Brain pericyte (primary cell): ENCODE measurements at regions not wholly inside any gene's neighbourhood (a gene's known extent, or its start where the extent isn't known, plus 50 kb on each side); places are given as distances from the start of the nearest gene placed in this dataset.

Experiments
- DNase-seq: peaks from one replicate; pipeline ENCODE4 v3.0.0-alpha.2; 2012; ENCODE audit warnings: low read depth, low spot score

DNA sequence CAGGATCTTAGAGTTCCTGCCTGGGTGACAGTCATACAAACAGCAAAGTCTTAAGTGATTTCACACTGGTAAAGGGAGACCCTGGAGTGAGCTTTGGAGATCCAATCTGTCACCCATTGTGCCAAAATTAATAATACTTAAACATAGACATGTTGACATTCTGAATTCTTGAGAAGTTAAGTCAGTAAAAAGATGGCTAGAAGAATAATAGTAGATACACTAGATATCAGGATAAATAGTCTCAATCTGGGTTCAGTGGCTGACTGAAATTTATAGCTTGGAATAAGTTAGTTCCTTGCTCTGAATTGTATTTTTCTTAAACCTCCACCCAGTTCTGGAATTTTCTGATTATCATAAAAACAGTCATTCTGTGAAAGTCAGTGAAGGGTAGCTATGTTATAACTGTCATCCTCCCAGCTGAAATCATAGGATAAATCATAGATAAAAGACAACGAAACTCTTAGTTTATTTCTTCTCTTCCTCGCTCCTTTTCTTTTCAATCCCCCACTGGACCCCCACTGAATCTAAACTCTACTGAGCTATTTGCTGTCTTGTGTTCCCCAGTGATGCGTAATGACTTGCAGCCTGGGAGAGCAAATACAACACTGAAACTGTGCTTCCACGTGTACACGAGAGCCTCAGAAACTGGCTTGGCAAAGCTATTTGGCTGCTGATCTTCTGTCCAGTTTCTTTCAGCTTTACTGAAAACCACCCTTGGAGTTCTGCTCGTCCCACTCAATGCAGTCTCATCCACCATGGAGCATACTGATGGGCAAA is 175.4 kb upstream of the TP63 start:
- DNase-seq, result no peak

DNA sequence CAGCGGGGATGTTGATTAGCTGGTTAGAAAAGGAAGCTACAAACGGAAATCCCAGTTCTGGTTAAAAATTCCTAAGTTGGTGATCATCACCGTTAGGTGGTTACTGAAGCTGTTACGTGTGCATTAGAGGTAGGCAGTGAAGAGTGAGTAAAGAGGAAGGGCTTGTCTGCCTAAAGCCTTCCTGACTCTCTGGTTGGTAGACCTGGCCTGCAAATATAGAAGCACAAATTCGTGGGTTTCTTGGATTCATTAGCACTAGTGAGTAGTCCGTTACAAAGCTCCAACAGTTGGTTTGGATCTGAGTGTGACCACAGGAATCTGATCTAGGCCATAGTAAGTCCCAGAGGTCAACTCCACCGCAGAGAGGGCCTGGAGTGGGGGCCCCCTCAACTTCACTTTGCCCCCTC is 174.0 kb upstream of the TP63 start:
- no peak for DNase-seq

DNA sequence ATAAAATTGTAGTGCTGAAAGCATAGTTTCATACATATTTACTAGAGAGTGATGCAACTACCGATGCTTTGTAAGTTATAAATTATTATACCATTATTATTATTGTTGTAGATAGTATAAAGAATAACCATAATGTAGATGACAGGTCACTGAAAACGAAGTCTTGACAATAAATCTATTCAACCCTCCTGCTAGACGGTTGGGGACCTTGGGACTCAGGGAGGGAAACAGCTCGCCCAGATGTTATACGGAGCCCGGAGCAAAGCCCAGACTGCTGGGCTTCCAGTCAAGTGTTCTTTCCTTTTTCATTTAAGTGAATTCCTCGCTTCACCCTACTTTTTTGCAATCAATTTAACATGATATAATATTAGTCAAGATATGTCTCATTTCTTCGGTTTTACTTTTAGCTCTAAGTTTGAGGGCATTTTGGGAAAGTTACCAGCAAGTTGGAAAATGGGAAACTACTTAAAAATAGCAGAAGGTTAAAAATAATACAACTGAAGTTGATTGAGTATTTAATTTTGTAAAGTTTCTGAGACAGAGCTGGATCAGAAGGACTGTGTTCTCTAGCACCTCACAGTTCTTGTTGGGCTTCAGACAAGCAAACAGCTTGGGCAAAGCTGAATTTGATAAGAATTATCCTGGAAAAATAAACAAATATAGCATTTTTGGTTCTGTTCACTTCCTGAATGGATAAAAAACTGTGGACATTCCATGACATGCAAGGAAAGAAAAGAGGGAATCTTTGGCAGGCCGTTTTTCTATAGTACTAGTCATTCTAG is 173.4 kb upstream of the TP63 start:
- DNase-seq, result no peak

DNA sequence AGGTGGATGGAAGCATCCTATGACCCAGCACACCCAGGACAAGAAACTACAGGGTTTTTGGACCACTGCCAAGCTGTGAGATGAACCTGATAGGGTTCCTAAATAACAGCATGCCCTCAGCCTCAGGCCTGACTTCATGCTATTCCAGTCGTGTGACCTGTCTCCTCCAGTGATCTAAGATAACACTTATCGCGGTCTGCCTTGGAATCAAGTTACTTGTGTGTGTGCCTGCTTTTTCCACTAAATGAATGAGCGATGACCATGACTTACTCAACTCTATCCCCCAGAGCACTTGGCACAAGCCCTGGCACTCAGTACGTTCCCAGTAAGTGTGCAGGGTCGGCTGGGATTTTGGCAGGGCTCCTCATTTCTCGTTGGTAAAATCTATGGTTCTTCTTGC is 172.7 kb upstream of the TP63 start:
- peak; percentile 5 for DNase-seq

DNA sequence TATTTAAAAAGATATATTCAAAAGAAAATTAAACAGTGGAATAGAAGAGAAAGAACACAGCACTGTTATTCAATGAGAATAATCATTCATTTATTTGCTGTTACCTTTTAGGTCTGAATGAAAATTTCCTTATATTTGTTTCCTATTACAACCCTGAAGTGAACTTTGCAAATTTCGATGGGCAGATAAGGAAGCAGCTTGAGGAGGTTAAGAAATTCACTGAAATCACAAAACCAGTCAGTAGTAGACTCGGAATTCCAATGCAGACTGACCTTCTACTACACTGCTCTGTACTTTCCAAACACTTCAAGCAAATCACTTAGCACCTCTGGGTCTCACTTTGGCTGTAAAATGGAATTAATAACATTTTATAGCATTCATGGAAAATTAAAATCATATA is 172.0 kb upstream of the TP63 start:
- DNase-seq, result no peak

DNA sequence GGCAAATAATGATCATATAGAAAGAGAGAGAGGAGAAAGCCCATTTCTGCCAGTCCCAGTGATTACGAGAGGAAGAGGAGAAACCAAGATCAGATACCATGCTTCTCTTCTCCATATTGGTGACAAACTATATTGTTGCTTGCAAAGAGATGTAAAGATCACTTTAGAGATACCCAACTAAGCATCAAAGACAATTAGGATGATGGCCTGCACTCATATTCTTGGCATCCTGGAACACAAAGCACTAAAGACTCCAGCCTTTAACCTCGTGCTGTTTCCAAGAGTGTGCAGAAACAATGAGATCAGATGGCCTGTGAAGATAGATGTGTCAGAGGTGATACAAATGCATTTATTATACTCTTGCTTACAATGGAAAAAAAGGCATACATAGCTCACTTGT is 170.7 kb upstream of the TP63 start:
- DNase-seq, result no peak

DNA sequence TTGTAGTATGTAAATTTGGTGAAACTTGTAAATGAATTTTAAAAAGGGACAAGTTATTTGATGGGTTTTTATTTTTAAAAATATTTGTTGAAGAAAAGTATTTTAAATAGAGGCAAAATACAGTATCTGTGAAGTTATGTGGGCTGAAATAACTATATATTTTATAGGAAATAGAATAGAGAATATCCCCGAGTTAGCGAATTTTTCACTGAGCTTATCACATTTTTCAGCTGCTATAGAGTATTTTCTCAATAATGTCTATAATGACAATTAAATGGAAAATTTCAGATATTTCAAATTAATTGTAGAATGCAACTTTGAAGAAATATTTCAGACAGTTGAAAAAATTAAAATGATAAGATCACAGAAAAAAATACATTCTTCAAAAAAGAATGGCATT is 166.4 kb upstream of the TP63 start:
- no peak for DNase-seq

DNA sequence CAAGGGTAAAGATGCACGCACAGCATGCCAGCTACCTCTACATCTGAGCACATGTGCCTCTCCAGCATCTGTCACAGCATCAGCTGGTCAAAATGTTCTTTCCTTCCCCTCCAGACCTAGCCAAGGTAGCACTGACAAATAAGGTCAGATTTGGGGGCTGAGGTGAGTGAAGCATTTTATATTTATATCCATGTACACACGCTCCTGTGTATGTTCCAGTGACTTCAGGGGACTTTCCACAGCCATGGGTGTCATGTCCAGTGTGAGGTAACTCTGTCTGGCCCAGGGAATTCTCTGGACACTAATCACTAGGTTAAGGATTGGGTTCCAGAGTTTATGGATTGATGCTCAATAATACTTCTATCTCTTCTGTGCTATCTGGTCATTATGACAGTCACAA is 165.2 kb upstream of the TP63 start:
- DNase-seq, result no peak

DNA sequence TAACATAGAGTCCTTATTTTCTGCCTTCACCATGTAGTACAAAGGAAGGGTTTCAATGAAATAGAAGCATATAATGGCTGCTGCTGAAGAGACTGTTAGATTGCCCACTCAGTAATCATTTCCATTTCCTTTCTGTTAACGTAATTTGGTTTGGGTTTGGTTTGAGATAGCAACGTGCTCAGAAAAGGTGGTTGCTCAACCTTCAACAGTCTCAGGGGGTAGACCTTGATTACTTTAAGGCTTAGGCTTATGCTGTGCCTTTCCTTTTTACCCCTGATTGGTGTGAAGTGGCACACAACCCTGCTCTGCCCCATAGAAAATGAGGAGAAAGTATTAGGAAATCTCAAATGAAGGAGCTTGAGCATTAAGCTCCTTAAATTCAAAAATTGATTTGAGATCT is 163.7 kb upstream of the TP63 start:
- no peak for DNase-seq

DNA sequence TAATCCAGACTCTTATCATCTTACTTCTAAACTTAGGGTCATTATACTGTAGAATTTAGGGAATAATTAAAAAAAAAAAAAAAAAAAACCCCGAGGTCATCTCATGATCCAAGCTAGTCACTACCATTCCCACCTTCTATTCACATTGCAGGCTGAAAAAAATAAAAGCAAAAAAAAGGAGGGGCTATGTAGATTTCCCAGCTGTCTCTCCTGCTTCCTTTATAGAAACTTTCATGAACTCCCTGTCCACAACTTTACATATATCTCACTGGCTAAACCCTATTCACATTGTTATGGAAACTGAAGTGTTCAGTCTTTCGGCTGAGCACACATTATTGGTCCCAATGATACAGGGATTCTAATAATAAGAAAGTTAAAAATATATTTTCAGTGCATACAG is 156.2 kb upstream of the TP63 start:
- DNase-seq, result no peak

DNA sequence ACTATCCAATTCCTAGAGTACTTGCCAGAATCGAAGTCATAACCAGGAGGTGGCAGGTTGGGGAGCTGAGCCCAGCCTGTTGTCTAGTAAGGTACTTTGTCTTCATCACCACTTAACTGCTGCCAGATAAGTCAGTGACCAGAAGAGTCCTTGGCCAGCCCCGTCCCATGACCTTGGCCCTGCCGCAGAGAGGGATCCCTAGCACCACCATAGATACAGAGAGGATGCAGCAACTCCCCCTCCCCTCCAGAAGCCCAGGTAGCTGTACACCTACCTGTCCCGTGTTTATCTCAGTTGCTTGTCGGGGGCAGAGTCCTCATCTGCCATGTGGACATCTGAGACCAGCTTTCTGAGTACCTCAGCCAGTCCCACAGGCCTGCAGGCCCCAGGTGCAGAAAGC is 153.6 kb upstream of the TP63 start:
- DNase-seq, result no peak

DNA sequence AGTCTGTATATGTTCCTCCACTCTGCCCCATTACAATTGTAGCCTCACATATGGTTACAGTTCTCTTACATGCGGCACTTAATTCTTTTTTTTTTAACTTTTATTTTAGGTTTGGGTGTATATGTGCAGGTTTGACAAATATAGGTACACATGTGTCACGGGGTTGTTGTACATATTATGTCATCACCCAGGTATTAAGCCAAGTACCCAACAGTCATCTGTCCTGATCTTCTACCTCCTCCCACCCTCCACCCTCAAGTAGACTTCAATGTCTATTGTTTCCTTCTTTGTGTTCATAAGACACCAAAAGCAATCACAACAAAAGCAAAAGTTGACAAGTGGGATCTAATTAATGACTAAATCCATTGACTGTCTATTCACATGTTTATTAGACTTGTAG is 144.6 kb upstream of the TP63 start:
- no peak for DNase-seq

DNA sequence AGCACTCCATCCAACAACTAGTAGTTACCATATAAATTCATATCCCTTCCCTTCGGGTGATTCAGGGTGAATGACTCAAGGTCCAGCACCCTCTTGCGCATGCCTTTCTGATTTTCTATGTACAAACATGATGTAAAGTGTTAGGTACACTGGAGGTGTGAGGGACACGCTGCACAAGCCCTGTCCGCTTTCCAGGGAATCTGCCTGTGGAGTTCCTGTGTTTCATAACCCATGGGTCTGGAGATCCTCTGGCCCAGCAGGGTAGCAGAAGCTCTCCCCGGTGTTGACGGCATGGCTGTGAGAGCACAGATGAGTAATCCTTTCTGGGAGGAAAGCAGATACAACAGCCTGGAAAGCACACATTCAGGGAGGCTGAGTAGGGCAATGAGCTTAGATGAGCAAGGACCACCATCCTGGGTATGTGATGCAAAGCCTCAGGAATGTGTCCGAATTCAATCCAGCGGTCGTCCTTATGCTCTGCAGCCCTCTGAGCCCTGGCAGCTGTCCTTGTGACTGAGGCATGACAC is 142.9 kb upstream of the TP63 start:
- peak; percentile 74 for DNase-seq

DNA sequence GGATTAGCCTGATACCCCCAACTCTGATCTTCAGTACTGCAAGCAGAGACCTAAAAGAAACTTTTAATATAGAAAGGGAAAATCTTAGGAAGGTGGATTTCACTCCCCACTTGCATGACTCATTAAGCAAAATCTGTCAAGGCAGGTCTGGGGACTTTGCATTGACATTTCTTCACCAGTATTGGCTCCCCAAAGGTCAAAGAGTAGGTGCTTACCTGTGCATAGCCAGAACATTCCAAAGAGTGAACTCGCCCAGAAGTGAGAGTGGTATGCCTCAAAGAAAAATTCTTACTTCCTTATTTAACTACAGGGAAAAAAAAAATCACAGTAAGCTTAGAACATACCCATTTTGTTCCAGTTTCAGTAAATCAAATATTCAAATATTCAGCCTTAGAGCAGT is 140.9 kb upstream of the TP63 start:
- DNase-seq, result no peak

DNA sequence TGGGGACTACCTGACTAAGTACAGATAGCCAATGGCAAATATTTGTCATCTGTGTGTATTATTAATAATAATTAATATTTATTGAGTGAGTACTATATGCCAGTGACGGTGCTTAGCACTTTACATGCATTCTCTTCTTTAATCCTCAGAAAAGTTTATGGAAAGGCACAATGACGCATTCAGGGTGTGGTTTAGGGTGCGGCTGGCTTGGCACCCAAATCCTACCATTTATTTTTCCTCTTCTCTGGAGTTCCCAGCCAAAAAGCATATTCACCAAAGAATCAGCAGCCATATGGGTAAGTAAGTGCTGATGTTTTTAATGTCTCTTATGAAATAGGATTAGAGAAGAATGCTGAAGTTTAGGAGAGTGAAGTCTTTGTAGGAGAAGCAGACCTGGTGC is 140.4 kb upstream of the TP63 start:
- no peak for DNase-seq

DNA sequence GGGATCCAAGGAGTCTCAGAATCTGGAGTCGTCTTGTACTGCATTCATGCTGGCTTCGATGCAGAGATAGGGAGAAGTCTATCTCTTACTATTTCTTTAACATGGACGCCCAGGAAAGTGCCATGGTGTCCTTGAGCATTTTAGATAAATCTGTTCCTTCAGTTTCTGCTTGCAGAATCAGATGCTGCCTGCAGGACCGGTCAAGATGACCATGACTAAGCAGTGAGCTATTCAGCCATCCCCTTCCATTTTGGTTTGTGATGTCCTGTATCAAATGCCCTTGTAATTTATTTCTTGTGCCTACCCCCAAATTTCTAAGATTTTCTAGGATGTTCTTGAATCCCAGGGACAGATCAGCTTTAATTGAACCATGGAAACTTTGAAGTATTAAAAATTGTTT is 139.4 kb upstream of the TP63 start:
- DNase-seq, result no peak

DNA sequence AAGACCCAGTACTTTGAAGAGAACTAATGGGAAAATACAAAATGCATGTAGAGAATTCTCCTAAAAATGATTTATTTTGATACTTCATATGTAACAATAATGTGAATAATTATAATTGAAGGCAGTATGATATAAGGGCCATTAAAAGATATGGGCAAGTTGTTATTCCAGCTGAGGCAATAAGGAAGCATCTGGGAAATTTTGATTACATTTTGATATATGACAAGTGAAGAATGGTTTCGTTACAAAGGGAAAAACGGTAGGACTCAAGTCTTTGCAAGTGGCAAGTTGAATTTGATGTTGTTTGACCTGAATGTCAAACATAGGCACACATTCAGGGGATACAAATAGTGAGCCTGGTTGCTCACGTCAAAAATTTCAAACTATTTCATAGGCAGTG is 137.9 kb upstream of the TP63 start:
- no peak for DNase-seq

DNA sequence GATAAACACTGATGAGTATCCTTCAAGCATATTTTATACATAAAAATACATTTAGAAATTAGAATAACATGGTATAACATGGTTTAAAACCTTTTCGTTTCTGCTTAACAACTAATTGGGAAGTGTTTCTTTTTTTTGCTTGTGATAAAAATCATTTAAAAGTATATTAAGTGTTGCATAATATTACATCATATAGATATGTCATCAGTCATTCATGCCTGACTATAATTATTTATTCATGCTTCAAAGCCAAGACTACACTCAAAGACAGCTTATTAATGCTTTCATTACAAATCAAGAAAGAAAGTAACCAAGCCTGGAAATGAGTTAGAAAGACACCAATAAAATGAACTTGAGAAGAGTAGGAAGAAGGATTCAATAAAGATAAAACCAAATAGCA is 136.6 kb upstream of the TP63 start:
- DNase-seq, result no peak

DNA sequence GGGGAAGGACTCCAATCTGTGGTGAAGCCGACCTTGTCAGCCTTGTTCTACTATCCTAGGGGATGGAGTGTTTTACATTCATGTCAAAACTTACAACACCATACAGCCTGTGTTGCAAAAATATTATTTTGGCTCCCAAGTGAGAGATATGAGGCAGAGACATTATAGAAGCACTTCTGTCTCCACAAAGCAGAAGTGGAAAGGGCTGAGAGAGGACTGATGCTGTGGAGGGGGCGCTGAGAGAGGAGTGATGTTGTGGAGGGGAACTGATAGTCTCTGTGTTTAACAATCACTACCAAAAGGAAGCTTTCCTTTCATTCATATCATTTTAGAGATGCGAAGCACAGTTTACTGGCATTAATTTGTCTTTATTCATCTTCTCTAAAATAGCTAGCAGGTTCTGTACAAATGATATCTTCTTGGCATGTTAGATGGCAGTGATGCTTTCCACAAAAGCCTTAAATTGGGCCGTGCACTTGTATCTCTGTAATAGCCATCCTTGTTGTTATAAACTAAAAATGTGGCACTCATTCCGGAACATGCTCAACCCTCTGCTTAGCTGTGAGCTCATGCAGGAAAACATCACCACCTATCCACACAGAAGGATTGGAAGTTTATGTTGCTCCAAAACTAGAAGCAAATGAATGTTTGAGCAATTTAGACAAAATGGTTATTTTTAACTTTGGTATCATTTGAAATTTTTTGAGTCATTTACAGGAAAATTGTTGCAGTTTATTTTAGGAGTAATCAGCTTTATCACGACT is 134.6 kb upstream of the TP63 start:
- no peak for DNase-seq

DNA sequence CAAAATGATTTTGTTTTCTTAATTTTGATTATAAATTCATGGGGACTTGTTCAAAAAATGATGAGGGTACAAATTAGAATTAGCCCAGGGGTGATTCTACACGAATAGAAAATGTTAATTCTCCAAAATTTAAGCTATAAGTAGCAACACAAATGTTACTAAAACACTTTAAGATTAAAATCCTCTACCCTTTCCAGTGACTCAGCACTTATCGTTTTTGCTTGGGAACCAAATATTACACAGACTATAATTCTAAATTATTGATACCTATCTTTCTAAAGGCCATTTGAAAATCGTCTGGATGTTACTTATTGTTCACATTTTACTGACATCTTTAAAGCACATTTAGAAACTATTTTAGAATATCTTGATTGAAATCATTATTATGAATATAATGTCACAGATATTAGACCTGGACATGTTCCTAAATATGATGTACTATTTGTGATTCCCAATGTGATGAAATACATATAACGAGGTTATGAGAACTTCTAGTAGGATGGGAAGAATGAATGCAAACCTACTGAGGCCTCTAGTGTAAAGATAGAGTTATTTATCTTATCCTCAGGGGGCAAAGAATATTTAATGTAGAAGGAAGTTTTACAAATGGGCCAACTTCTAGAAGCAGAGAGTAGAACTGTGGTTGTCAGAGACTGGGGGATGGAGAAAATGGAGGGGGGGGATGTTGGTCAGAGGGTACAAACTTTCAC is 132.0 kb upstream of the TP63 start:
- DNase-seq, result no peak

DNA sequence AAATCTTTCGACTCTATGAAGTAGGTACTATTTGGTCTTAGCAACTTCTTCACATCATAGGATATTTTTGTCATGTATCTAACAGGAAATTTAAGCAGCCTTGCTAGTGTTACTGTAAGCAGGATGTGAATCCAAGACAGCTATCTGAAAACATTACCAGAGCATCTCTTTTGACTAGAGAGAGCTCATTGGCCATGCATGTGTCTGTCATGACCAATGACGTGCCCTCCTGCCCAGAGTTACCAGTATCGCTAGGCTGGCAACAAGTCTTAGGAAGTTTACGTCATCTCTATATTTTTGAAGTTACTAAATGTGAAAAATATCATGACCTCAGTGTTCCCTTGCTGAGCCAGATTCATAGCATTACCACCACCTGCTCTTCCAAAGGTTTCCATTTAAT is 130.9 kb upstream of the TP63 start:
- DNase-seq, result no peak
